A673 (cell line): ENCODE measurements at regions not wholly inside any gene's neighbourhood (a gene's known extent, or its start where the extent isn't known, plus 50 kb on each side); places are given as distances from the start of the nearest gene placed in this dataset.

Experiments used
- BruUV-seq: library from RNA; stranded (reverse); fragments of 400-500 nt; replicated peaks from 2 replicates; lab custom pipeline; 2021; lab: Mats Ljungman, UMichigan
- CTCF ChIA-PET: fragments of 300-600 bp; sonication (Branson Sonifier 250); formaldehyde crosslinking; loops from one replicate; lab custom pipeline; 2022; ENCODE audit warnings: antibody characterized with exemption; lab: Charles Lee
- POLR2A ChIA-PET: fragments of 300-600 bp; sonication (Branson Sonifier 250); formaldehyde crosslinking; loops from one replicate; lab custom pipeline; 2022; ENCODE audit warnings: antibody characterized with exemption; ENCODE audit not compliant: low non-redundant PET; lab: Charles Lee
- DNase-seq: peaks from one replicate; pipeline ENCODE4 v3.0.0-alpha.2; 2015; ENCODE audit warnings: low spot score
- H3K27ac ChIP-seq: fragments of 200-600 bp; sonication (generic); 2 replicates; pipeline ENCODE4 v1.5.1; 2016; ENCODE audit warnings: mixed run types, low read depth, mild to moderate bottlenecking, mixed read lengths, antibody characterized with exemption, low read length; ENCODE audit not compliant: poor library complexity, severe bottlenecking
- H3K27me3 ChIP-seq: fragments of 200-600 bp; sonication (generic); replicated peaks from 2 replicates; pipeline ENCODE4 v1.6.1; 2017; ENCODE audit warnings: mixed run types, low read depth, mild to moderate bottlenecking, mixed read lengths, antibody characterized with exemption, low read length; ENCODE audit not compliant: insufficient read depth, poor library complexity
- H3K36me3 ChIP-seq: fragments of 200-600 bp; sonication (generic); 2 replicates; pipeline ENCODE4 v1.6.1; 2016; ENCODE audit warnings: mixed run types, mild to moderate bottlenecking, mixed read lengths, antibody characterized with exemption, low read length; ENCODE audit not compliant: insufficient read depth, poor library complexity, severe bottlenecking
- H3K4me1 ChIP-seq: fragments of 200-600 bp; sonication (generic); 2 replicates; pipeline ENCODE4 v1.6.1; 2017; ENCODE audit warnings: mixed run types, mild to moderate bottlenecking, mixed read lengths, antibody characterized with exemption, low read length; ENCODE audit not compliant: insufficient read depth, poor library complexity, severe bottlenecking
- H3K4me3 ChIP-seq: fragments of 200-600 bp; sonication (generic); 2 replicates; pipeline ENCODE4 v1.5.1; 2016; ENCODE audit warnings: low read depth, mixed run types, mild to moderate bottlenecking, mixed read lengths, low read length; ENCODE audit not compliant: poor library complexity, severe bottlenecking
- H3K9me3 ChIP-seq: fragments of 200-600 bp; sonication (generic); 2 replicates; pipeline ENCODE4 v1.6.1; 2016; ENCODE audit warnings: mixed run types, low read depth, mild to moderate bottlenecking, mixed read lengths, antibody characterized with exemption, low read length; ENCODE audit not compliant: poor library complexity, severe bottlenecking
- EZH2 ChIP-seq: fragments of 200-600 bp; sonication (generic); IDR thresholded peaks from 2 replicates; pipeline ENCODE4 v1.6.1; 2017; ENCODE audit warnings: borderline replicate concordance, low read depth, mild to moderate bottlenecking, mixed read lengths, antibody characterized with exemption, low read length; ENCODE audit not compliant: poor library complexity, severe bottlenecking
- intact Hi-C: fragments of 100-400 bp; cut with micrococcal nuclease; formaldehyde crosslinking; loops from one replicate; pipeline ENCODE4 v1.10.0; 2022; ENCODE audit not compliant: unreplicated experiment
- TF ChIP-seq, protein P1 (sequence below): fragments of 300-800, 200-600 bp; sonication (generic); conservative IDR thresholded peaks from 2 replicates; pipeline ENCODE4 v1.5.1; 2017; ENCODE audit warnings: low read depth, mild to moderate bottlenecking, antibody characterized with exemption, low read length, moderate library complexity, mixed read lengths

DNA sequence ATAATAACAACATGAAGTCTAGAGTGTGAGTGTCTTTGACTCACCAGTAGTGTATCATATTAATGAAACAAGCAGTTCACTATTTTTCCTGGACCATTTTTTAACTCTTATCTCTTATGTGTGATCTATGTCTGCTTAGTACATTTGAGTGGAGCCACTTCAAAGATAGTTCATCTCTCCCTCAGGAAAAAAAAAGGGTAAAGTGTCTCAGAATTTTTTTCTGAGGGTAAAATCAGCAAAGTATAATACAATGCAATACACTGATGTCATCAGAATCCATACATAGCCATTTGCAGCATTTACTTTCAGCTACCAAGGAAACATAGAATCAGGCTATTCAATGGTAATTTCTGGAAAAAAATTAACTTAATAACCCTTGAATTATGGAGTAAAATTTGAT is 706.7 kb downstream of the DNAJB9 start:
- no TSS peak for BruUV-seq
- POLR2A ChIA-PET, result no interaction called here
- CTCF ChIA-PET, result no interaction called here
- H3K9me3 ChIP-seq, result no peaks in the 10 kb centered on the region
- H3K4me3 ChIP-seq, result no peak overlapping the region
- intact Hi-C loops, result no loop called here
- no peak for DNase-seq
- TF ChIP-seq, protein P1, sequence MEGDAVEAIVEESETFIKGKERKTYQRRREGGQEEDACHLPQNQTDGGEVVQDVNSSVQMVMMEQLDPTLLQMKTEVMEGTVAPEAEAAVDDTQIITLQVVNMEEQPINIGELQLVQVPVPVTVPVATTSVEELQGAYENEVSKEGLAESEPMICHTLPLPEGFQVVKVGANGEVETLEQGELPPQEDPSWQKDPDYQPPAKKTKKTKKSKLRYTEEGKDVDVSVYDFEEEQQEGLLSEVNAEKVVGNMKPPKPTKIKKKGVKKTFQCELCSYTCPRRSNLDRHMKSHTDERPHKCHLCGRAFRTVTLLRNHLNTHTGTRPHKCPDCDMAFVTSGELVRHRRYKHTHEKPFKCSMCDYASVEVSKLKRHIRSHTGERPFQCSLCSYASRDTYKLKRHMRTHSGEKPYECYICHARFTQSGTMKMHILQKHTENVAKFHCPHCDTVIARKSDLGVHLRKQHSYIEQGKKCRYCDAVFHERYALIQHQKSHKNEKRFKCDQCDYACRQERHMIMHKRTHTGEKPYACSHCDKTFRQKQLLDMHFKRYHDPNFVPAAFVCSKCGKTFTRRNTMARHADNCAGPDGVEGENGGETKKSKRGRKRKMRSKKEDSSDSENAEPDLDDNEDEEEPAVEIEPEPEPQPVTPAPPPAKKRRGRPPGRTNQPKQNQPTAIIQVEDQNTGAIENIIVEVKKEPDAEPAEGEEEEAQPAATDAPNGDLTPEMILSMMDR, result no peak
- no peak for TF ChIP-seq EZH2
- H3K27ac ChIP-seq, result no peak overlapping the region
- no peaks in the 10 kb centered on the region for H3K36me3 ChIP-seq
- H3K4me1 ChIP-seq, result no peaks in the 10 kb centered on the region
- H3K27me3 ChIP-seq, result no peaks in the 10 kb centered on the region

DNA sequence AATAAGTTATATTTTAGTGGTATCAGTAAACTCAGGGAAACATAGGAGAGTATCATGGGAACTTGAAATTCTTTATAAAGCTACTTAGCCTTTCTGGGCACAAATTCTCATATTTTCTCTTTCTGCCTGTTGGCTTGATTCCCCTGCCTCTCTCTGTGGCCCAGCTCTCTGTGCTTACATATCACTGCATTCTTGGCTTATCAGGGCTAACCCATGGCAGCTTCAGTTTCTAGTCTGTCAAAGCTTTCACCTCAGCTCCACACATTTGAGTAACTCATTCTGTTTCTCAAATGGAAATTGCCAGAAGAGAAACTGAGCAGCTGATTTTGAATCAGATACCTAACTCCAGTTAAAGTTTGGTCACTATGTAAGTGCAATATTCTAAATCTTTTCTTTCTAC is 713.1 kb downstream of the DNAJB9 start:
- TF ChIP-seq EZH2, result no peak
- TF ChIP-seq, protein P1, result no peak
- H3K36me3 ChIP-seq, result no peaks in the 10 kb centered on the region
- no peak overlapping the region for H3K27ac ChIP-seq
- POLR2A ChIA-PET, result no interaction called here
- intact Hi-C loops, result no loop called here
- no peaks in the 10 kb centered on the region for H3K9me3 ChIP-seq
- H3K27me3 ChIP-seq, result no peaks in the 10 kb centered on the region
- no peak overlapping the region for H3K4me3 ChIP-seq
- BruUV-seq, result no TSS peak
- H3K4me1 ChIP-seq, result no peaks in the 10 kb centered on the region
- CTCF ChIA-PET, result no interaction called here
- DNase-seq, result no peak

DNA sequence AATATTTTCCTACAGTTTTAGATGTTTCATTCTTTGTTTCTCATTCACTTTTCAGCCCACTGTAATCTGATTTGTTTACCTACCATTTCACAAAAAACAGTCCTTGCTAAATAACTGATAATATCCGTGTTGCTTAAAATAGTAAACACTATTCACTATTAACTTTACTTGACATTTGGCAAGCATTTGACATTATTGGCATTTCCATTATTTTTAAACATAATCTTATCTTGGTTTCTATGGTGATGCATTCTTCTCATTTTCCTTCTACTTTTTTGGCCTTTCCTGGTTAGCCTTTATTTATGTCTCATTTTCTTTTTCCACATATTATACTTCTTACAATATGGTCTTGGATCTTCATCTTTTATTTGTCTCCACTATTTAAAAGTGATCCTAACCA is 715.3 kb downstream of the DNAJB9 start:
- Histone ChIP-seq H3K9me3 (no peaks in the 10 kb centered on the region), H3K4me1 (no peaks in the 10 kb centered on the region), H3K4me3 (no peak overlapping the region), H3K27ac (no peak overlapping the region), H3K27me3 (no peaks in the 10 kb centered on the region), H3K36me3 (no peaks in the 10 kb centered on the region)
- TF ChIP-seq, protein P1, result no peak
- no peak for TF ChIP-seq EZH2
- CTCF ChIA-PET, result no interaction called here
- POLR2A ChIA-PET, result no interaction called here
- BruUV-seq, result no TSS peak
- intact Hi-C loops, result no loop called here
- no peak for DNase-seq
